GM12801 (cell line): ENCODE measurements at regions not wholly inside any gene's neighbourhood (a gene's known extent, or its start where the extent isn't known, plus 50 kb on each side); places are given as distances from the start of the nearest gene placed in this dataset.

ENCODE experiments used
- CTCF ChIP-seq: IDR thresholded peaks from one replicate; pipeline ENCODE4 v1.5.1; 2011; ENCODE audit warnings: control low read depth; ENCODE audit not compliant: insufficient read length; ENCODE audit errors: extremely low read depth

GRCh38 chr1:10848109-10848684 lies 51.8 kb upstream of the CASZ1 start:
- no peak for TF ChIP-seq CTCF

DNA sequence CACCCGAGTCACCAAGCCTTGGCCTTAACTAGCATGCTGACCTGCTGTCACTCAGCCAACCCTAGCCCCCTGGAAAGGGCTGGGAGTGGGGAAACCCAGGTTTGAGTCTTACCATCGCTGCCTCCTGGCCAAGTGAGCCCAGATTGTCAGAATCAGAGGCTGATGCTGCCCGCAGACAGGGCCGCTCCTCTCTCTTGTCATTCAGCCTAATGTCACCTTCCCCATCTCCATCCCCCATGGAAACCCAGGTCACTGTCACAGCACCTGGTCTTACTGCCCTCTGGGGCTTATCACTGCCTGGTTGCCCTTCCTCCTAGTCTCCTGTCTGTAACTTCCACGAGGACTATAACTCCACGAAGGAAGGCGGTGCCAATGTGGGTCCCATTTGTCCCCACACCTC lies 53.6 kb upstream of the CASZ1 start:
- no peak for TF ChIP-seq CTCF

- no peak for TF ChIP-seq CTCF
These were observed 54.9 kb upstream of the CASZ1 start for GRCh38 chr1:10851024-10852013.

DNA sequence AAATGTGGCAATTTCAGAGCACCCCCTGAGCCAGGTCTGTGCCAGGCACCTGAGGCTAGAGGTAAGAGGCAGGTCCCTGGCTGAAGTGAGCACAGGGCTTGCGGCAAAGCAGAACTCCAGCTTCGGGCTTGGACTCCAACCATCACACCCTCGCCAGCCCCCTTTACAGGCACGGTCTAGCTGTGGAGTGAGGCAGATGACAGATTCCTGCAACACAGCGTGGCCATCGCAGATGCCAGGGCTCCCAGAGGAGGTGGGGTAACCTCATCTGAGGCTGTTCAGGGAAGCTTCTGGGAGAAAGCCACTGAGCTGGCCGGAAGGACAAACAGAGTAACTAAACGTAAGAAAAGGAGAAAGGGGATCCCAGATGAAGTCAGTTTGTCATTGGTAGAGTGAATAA lies 55.6 kb upstream of the CASZ1 start:
- no peak for TF ChIP-seq CTCF

DNA sequence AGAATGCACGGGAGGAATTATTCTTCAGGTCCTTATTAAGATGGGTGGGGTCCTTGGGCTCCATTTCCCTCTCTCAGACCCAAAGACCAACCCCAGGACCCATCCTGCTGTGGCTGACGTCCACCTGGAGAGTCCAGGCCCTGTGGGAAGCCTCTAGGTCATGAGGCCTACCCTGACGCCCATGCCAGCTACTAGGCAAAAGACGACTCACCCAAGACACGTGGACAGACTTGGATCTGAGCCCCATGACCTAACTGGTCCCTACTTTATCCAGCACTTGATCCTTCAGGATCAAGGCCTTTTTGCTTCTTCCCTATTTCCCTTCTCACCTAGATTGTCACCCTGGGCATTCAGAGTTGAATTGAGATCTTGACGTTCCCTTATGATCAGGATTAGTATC lies 56.0 kb upstream of the CASZ1 start:
- TF ChIP-seq CTCF = no peak

GRCh38 chr1:10852998-10853520 lies 56.6 kb upstream of the CASZ1 start:
- TF ChIP-seq CTCF = no peak

DNA sequence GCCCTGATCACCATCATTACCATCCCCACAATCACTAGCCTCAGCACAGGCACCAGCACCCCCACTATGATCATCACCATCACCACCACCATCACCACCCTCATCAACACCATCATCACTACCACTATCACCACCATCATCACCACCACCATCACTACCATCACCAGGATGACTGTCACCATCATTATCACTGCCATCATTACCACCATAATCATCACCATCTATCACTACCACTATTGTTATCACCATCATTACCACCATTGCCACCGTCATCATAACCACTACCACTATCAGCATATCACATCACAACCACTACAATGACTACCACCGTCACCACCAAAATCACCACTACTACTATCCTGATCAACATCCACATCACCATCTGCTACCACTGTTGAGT lies 57.3 kb upstream of the CASZ1 start:
- TF ChIP-seq CTCF = no peak
